Endothelial cell of umbilical vein (primary cell): ENCODE measurements at regions not wholly inside any gene's neighbourhood (a gene's known extent, or its start where the extent isn't known, plus 50 kb on each side); places are given as distances from the start of the nearest gene placed in this dataset.

Experiments
- BruUV-seq: library from RNA; stranded (reverse); fragments of 400-500 nt; replicated peaks from 2 replicates; lab custom pipeline; 2021; lab: Mats Ljungman, UMichigan
- CTCF ChIA-PET: fragments of 300-600, 350-600 bp; sonication (Branson Sonifier 250); formaldehyde crosslinking; loops from one replicate; lab custom pipeline; 2021; ENCODE audit warnings: antibody characterized with exemption, inconsistent platforms; lab: Charles Lee
- POLR2A ChIA-PET: fragments of 300-600, 350-600 bp; sonication (Branson Sonifier 250); formaldehyde crosslinking; loops from one replicate; lab custom pipeline; 2021; ENCODE audit warnings: antibody characterized with exemption, inconsistent platforms; lab: Charles Lee
- DNase-seq: peaks from one replicate; pipeline ENCODE4 v3.0.0-alpha.2; 2011; ENCODE audit warnings: low read depth, low spot score
- FAIRE-seq: peaks from 2 replicates; lab custom pipeline; 2011; peaks lifted over from hg19 to GRCh38; lab: Jason Lieb, UNC
- H2AFZ ChIP-seq: 2 replicates; pipeline ENCODE4 v1.6.0; 2012; ENCODE audit warnings: low read depth, low read length, control low read depth, inconsistent platforms
- H3K27ac ChIP-seq: 2 replicates; pipeline ENCODE4 v1.5.1; 2011; ENCODE audit warnings: low read depth, mild to moderate bottlenecking, control low read depth, low read length, moderate library complexity; ENCODE audit not compliant: insufficient read depth
- H3K27me3 ChIP-seq, 2 experiments: 2 replicates each; pipeline versions ENCODE4 v1.6.0 to v1.6.1; 2011; ENCODE audit warnings: low read length in 2 of 2, mixed read lengths in 1 of 2; ENCODE audit not compliant: control insufficient read depth in 2 of 2, insufficient read depth in 2 of 2
- H3K36me3 ChIP-seq, 2 experiments: 2 replicates in 1 of 2; 3 replicates in 1 of 2; pipeline ENCODE4 v1.5.1; 2011; ENCODE audit warnings: low read length in 2 of 2, mild to moderate bottlenecking in 1 of 2, moderate library complexity in 1 of 2; ENCODE audit not compliant: control insufficient read depth in 2 of 2, insufficient read depth in 2 of 2; ENCODE audit errors: extremely low read depth in 1 of 2
- H3K4me1 ChIP-seq: 3 replicates; pipeline ENCODE4 v1.5.1; 2011; ENCODE audit warnings: mild to moderate bottlenecking, low read length; ENCODE audit not compliant: control insufficient read depth, insufficient read depth; ENCODE audit errors: extremely low read depth
- H3K4me2 ChIP-seq: 2 replicates; pipeline ENCODE4 v1.6.1; 2011; ENCODE audit warnings: low read length, control low read depth, mixed read lengths; ENCODE audit not compliant: insufficient read depth
- H3K4me3 ChIP-seq, 3 experiments: fragments of 200-600 bp in 1 of 3; sonication (generic), shearing (Covaris generic) in 1 of 3; replicated peaks in 1 of 3; 2 replicates each; pipeline ENCODE4 v1.5.1; 2011 to 2016; ENCODE audit warnings: control low read depth in 3 of 3, low read length in 3 of 3, mild to moderate bottlenecking in 2 of 3, inconsistent platforms in 1 of 3, low read depth in 1 of 3, moderate library complexity in 1 of 3; ENCODE audit not compliant: insufficient read depth in 1 of 3
- H3K79me2 ChIP-seq: 2 replicates; pipeline ENCODE4 v1.6.0; 2012; ENCODE audit warnings: low read length, inconsistent platforms; ENCODE audit not compliant: control insufficient read depth, insufficient read depth
- H3K9ac ChIP-seq: replicated peaks from 2 replicates; pipeline ENCODE3; 2011; ENCODE audit warnings: low read length, control low read depth; ENCODE audit not compliant: insufficient read depth; ENCODE audit errors: extremely low read depth
- H3K9me1 ChIP-seq: replicated peaks from 3 replicates; pipeline ENCODE4 v1.6.0; 2011; ENCODE audit warnings: mild to moderate bottlenecking, low read length; ENCODE audit not compliant: control insufficient read depth, insufficient read depth; ENCODE audit errors: extremely low read depth
- H3K9me3 ChIP-seq: replicated peaks from 2 replicates; pipeline ENCODE4 v1.5.1; 2012; ENCODE audit warnings: low read length, inconsistent platforms; ENCODE audit not compliant: control insufficient read depth, insufficient read depth
- H4K20me1 ChIP-seq: replicated peaks from 2 replicates; pipeline ENCODE3; 2011; ENCODE audit warnings: mild to moderate bottlenecking, low read length; ENCODE audit not compliant: control insufficient read depth, insufficient read depth; ENCODE audit errors: extremely low read depth
- EZH2 ChIP-seq: IDR thresholded peaks from 2 replicates; pipeline ENCODE4 v1.6.1; 2012; ENCODE audit warnings: borderline replicate concordance, low read depth, mild to moderate bottlenecking, moderate library complexity, low read length, inconsistent platforms; ENCODE audit not compliant: severe bottlenecking
- FOS ChIP-seq: IDR thresholded peaks from 2 replicates; pipeline ENCODE4 v1.6.1; 2011; ENCODE audit warnings: mild to moderate bottlenecking, low read length, moderate library complexity, borderline replicate concordance; ENCODE audit not compliant: insufficient read depth
- GATA2 ChIP-seq: IDR thresholded peaks from 2 replicates; pipeline ENCODE4 v1.7.0; 2011; ENCODE audit warnings: low read depth, mild to moderate bottlenecking, moderate library complexity, mixed read lengths, low read length; ENCODE audit not compliant: insufficient read length, insufficient read depth
- JUN ChIP-seq: IDR thresholded peaks from 2 replicates; pipeline ENCODE4 v1.6.1; 2011; ENCODE audit warnings: borderline replicate concordance, low read depth; ENCODE audit not compliant: insufficient read length, insufficient read depth
- MYC ChIP-seq: IDR thresholded peaks from one replicate; pipeline ENCODE4 v1.6.1; 2011; ENCODE audit warnings: mild to moderate bottlenecking, low read depth, low read length
- POLR2A ChIP-seq: IDR thresholded peaks from 2 replicates; pipeline ENCODE4 v1.6.1; 2012; ENCODE audit warnings: low read depth, mild to moderate bottlenecking, control low read depth, low read length
- POLR2AphosphoS5 ChIP-seq: IDR thresholded peaks from 2 replicates; pipeline ENCODE4 v1.6.1; 2012; ENCODE audit warnings: low read depth, mild to moderate bottlenecking, control low read depth, low read length, moderate library complexity; ENCODE audit not compliant: insufficient read depth
- dilution Hi-C: fragments of 300-500 bp; cut with MboI; formaldehyde crosslinking; loops from one replicate; pipeline ENCODE4 v1.15.0; 2019; ENCODE audit warnings: low sequenced_read_pairs; ENCODE audit not compliant: extremely low pct_ligation_motif_present
- intact Hi-C: fragments of 100-400 bp; cut with micrococcal nuclease; formaldehyde crosslinking; loops from one replicate; pipeline ENCODE4 v1.10.0; 2022
- TF ChIP-seq, protein P1 (sequence below), 2 donors: IDR thresholded peaks; 1 replicate in 1 of 2; 2 replicates in 1 of 2; pipeline ENCODE4 v1.5.1; 2011; ENCODE audit warnings: low read length in 2 of 2, mild to moderate bottlenecking in 2 of 2, moderate library complexity in 2 of 2, control low read depth in 1 of 2, inconsistent platforms in 1 of 2, low read depth in 1 of 2; ENCODE audit not compliant: insufficient read depth in 1 of 2; ENCODE audit errors: extremely low read depth in 1 of 2
- TF ChIP-seq, protein P2 (sequence below): IDR thresholded peaks from 2 replicates; pipeline ENCODE4 v1.6.1; 2011; ENCODE audit not compliant: insufficient read depth, insufficient read length

DNA sequence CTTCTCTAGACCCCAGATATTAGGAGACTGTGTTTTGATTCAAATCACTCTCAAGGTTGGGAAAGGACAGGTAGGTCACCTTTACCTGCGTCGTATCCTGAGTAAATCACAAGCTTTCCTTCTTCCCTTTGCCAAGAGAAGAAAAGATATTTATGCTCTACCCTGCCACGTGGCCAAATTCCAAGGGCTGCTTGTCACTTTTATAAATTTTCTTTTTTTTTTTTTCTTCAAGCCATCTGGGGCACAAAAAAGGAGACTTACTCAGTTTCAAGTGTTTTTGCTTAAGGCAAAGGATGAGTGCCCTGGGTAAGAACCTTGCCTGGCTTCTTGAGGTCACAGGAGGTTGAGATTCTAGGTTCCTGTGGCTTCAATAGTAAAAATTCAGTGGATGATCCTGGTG, 285.1 kb downstream of the TMEM114 start:
- H3K4me2 ChIP-seq = no peak overlapping the region
- no peaks in the 10 kb centered on the region for H3K4me1 ChIP-seq
- H3K27ac ChIP-seq = no peak overlapping the region
- TF ChIP-seq, protein P1, sequence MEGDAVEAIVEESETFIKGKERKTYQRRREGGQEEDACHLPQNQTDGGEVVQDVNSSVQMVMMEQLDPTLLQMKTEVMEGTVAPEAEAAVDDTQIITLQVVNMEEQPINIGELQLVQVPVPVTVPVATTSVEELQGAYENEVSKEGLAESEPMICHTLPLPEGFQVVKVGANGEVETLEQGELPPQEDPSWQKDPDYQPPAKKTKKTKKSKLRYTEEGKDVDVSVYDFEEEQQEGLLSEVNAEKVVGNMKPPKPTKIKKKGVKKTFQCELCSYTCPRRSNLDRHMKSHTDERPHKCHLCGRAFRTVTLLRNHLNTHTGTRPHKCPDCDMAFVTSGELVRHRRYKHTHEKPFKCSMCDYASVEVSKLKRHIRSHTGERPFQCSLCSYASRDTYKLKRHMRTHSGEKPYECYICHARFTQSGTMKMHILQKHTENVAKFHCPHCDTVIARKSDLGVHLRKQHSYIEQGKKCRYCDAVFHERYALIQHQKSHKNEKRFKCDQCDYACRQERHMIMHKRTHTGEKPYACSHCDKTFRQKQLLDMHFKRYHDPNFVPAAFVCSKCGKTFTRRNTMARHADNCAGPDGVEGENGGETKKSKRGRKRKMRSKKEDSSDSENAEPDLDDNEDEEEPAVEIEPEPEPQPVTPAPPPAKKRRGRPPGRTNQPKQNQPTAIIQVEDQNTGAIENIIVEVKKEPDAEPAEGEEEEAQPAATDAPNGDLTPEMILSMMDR (IDR thresholded peaks at IDR 0.05; ENCODE audit: extremely low read depth in 1 of 2, insufficient read depth in 1 of 2, low read depth in 1 of 2, low read length in 2 of 2) = no peak
- TF ChIP-seq POLR2A = no peak
- no peak for TF ChIP-seq FOS
- ChIA-PET POLR2A (no interaction called here), CTCF (no interaction called here)
- H3K79me2 ChIP-seq = no peaks in the 10 kb centered on the region
- H3K36me3 ChIP-seq = no peaks in the 10 kb centered on the region
- H3K4me3 ChIP-seq = no peak overlapping the region
- dilution Hi-C loops (no loop called here), intact Hi-C loops (no loop called here)
- H4K20me1 ChIP-seq = no peaks in the 10 kb centered on the region
- no peaks in the 10 kb centered on the region for H3K27me3 ChIP-seq
- H3K9ac ChIP-seq = no peak overlapping the region
- FAIRE-seq (no peak), DNase-seq (no peak)
- no TSS peak for BruUV-seq
- peaks cover 14% of the 10 kb centered on the region for H3K9me3 ChIP-seq
- no peaks in the 10 kb centered on the region for H3K9me1 ChIP-seq
- H2AFZ ChIP-seq = no peak overlapping the region

DNA sequence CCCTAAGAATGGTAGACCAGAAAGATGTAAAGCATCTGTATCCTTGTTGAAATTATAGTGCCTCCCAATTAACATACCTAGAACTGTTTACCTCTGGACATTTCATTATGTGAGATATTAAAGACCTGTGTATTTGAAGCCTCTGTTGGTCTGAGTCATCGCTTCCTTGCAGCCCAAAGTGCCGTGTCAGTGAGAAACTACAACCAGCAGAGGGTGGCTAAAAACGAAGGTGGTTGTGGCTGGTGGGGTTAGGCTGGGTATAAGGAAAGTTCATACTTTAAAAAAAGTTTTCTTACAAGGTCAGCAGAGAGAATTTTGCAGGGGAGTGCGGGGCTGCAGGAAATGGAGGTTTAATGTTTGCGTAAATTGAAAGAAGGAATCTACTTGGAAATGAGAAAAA, 290.7 kb downstream of the TMEM114 start:
- Histone ChIP-seq H3K9ac (no peak overlapping the region), H3K4me3 (no peak overlapping the region), H3K27me3 (no peaks in the 10 kb centered on the region), H3K4me2 (no peak overlapping the region), H2AFZ (no peak overlapping the region), H4K20me1 (no peaks in the 10 kb centered on the region), H3K9me3 (peaks cover 11% of the 10 kb centered on the region), H3K4me1 (no peaks in the 10 kb centered on the region), H3K9me1 (no peaks in the 10 kb centered on the region), H3K27ac (no peak overlapping the region), H3K79me2 (no peaks in the 10 kb centered on the region), H3K36me3 (no peaks in the 10 kb centered on the region)
- ChIA-PET POLR2A (no interaction called here), CTCF (no interaction called here)
- intact Hi-C loops = no loop called here
- BruUV-seq = no TSS peak
- no peak for DNase-seq
- no peak for FAIRE-seq
- dilution Hi-C loops = no loop called here
- TF ChIP-seq POLR2A (no peak), GATA2 (no peak), FOS (no peak), POLR2AphosphoS5 (no peak), JUN (no peak), MYC (no peak), EZH2 (no peak)
- TF ChIP-seq, protein P1 (IDR thresholded peaks at IDR 0.05; ENCODE audit: extremely low read depth in 1 of 2, insufficient read depth in 1 of 2, low read depth in 1 of 2, low read length in 2 of 2) = no peak
- TF ChIP-seq, protein P2, sequence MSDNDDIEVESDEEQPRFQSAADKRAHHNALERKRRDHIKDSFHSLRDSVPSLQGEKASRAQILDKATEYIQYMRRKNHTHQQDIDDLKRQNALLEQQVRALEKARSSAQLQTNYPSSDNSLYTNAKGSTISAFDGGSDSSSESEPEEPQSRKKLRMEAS = no peak
